Stimulated activated CD4-positive, alpha-beta T cell treated with anti-CD3 and anti-CD28 coated beads, TNF-alpha, amount 100 ng/mL, for 1 hour (primary cell): ENCODE measurements at regions not wholly inside any gene's neighbourhood (a gene's known extent, or its start where the extent isn't known, plus 50 kb on each side); places are given as distances from the start of the nearest gene placed in this dataset.

Experiments used
- DNase-seq, 3 donors: peaks; one replicate each; pipeline ENCODE4 v3.0.0-alpha.2; 2020; ENCODE audit warnings: low read depth in 3 of 3, low spot score in 1 of 3

DNA sequence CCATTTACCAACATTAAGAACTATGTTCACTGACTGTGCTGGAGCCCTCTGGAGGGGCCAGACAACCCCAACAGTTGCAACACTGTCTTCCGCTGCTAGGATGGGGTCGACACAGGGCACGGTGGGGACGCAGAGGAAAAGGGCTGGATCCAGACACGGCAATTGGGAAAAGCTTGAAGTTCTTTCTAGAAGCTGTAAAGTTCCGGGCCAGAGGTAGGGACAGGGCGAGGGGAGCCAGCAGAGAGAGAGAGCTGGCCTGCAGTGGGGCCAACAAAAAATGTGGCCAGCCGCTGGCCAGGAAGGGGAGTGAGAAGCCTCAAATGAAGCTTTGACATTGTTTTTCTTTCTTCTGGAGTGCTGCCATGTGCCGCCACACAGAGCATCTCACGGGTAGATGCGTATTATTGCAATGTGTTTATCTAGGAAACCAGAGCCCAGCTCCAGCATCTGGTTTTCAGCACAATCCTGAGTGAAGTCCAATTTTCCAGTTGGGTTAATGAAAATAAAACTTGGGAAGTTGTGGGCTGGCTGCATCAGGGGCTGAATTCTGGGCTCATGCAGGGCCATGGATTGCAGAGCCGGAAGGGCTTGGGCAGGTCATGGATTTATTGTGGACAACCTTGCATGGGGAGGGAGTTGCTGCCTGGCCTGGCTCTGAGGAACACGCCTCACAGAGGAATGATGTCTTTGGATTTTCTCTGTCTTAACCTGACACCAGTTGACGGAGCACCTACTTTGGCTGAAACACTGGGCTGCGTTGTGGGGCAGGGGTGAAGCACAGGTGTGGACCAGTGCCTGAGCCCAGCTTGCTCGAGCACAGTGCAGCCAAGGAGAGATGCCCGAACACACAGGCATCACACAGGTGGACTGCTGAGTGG lies 67.6 kb upstream of the AMPD3 start:
- DNase-seq = no peak

- DNase-seq = no peak
These were observed 67.0 kb upstream of the AMPD3 start for GRCh38 chr11:10388101-10388500.

DNA sequence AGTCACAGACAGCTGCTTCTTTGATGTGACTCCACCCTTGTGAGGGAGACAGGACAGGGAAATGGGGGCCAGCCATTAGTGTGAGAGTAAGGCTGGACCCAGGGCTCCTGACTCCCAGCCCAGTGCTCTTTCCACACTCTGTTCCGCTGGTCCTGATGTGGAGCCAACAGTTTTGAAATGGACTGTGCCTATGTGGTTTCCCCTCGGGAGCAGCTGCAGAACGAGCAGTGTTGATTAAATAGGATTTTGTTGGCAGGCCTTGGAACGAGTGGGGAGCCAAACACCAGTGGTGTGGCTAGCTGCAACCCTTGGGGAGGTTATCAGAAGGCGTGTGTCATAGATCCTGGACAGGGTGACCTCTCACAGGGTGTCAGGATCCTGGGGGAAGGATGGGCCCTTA lies 66.5 kb upstream of the AMPD3 start:
- no peak for DNase-seq

DNA sequence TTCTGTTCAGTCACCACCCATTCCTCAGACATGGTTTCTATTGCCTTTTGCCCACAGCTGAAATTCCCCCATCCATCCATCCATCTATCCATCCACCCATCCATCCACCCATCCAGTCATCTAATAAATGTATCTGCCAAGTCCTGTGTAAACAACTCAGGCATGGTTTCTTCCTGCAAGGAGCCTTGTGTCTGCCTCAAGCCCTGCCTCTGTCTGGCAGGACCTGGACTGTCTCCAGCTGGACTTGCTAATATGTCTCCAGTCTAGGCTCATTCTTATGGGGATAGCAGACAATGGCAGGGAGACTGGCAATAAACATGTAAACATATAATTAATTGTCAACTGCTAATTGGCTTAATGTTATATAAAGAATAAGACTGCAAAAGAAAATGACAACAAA lies 64.7 kb upstream of the AMPD3 start:
- DNase-seq = no peak

DNA sequence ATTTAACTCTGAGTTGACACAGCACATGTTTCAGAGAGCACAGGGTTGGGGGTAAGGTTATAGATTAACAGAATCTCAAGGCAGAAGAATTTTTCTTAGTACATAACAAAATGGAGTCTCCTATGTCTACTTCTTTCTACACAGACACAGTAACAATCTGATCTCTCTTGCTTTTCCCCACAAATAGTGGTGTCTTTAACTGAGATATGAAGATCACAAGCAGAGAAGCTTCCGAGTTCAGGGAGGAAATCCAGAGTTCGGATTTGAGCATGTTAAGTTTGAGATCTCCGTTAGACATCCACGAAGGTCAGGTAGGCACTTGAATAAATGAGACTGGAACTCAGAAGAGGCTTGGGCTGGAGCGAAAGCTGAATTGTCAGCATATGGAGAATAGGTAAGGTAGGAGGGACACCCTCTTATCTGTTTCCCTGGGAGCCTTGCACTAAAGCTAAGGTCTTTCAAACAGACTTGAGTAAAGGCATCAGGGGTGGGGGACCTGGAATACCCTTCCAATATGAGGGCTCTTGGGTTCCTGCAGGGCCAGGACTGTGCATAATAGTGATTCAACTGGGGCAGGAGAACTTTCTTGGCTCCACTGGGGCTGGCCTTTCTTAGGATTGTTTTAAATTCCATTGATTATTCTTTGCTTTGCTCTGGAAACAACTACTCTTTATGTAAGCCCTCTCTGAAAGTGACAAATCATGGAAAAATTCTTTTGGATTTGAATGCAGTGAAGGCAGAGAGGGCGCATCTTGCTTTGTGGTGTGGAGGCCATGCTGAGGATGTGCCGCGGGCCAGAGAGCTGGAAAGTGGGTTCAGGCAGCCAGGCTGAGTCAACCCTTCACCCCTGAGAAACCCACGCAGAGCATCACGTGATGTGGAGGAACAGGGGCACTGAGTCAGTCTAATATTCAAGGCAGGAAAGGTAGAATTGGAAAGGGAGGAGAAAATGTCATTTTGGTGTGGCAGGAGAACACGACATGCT lies 62.7 kb upstream of the AMPD3 start:
- DNase-seq = no peak

DNA sequence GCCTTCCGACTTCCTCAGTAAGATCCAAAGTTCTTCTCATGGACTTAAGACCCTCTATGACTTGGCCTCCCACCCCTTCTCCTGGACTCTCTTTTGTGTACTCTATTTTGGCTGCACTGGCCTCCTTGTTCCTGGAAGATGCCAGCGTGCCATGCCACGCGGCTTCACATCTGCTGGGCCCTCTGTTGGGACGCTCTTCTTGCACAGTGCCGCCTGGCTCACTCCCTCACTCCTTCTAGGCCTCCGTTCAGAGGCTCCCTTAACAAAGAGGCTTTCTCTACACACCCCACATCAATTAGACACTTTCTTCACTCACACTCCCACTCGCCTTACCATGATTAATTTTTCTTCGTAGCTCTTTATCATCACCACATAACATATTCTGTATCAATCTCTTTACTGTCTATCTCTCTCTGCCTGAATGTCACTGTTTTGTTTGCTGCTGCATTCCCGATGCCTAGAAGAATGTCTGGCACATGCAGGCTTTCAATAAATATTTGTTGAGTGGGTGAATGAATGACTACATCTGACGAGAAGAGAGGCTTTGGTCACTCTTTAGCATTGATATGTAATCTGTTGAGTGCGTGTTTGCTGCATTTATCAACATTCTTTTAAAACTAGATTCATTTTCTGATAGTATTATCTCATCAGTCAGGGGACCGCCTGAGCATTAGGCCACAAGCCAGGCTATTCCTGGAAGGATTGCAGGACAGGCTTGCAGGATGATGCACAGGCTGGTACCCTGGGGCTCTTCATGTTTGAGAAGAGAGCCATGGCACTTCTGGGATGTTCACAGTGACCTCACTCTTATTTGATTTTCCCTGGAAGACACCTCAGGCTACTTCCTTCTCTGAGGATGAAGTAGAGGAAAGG lies 60.6 kb upstream of the AMPD3 start:
- DNase-seq = no peak

- DNase-seq = no peak
These were observed 59.7 kb upstream of the AMPD3 start for GRCh38 chr11:10395166-10395897.

- no peak for DNase-seq
These were observed 58.3 kb upstream of the AMPD3 start for GRCh38 chr11:10396771-10397170.

- DNase-seq = no peak
These were observed 57.7 kb upstream of the AMPD3 start for GRCh38 chr11:10397226-10397987.

GRCh38 chr11:10398525-10398924 lies 56.5 kb upstream of the AMPD3 start:
- no peak for DNase-seq

DNA sequence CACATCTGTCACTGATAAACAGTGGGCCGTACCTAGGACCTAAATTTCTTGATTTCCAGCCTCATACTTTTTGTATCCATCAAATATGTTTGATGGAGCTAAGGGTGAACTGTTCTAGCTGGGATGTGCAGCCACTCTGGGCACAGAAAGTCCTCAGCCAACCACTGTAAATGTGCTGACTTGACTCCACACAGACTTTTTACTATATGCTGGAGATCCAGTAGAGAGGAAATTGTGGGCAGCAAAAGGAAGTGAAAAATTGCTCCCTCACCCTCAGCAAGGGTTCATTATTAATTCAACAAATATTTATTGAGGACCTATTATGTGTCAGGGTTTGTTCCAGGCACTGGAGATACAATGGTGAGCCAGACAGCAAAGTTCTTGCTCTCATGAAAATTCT lies 54.2 kb upstream of the AMPD3 start:
- DNase-seq = no peak

DNA sequence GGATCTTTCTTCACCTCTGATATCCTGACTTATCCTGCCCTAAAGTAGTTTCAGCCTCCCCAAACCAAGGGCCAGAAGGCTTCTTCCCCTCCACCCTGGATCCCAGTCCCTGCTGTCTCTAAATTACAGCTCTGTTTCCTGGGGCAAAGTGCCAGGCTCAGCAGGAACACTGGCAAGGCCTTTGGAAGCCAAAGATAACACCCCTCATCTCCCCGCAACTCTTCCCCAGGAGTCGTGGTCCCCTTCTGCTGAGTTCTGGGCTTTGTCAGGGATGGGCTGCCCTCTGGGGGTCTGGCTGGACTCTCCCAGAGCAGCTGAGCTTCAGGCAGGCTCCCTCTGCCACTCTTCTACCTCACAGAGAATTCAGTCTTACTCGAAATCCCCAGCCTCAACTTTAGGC lies 53.8 kb upstream of the AMPD3 start:
- no peak for DNase-seq

DNA sequence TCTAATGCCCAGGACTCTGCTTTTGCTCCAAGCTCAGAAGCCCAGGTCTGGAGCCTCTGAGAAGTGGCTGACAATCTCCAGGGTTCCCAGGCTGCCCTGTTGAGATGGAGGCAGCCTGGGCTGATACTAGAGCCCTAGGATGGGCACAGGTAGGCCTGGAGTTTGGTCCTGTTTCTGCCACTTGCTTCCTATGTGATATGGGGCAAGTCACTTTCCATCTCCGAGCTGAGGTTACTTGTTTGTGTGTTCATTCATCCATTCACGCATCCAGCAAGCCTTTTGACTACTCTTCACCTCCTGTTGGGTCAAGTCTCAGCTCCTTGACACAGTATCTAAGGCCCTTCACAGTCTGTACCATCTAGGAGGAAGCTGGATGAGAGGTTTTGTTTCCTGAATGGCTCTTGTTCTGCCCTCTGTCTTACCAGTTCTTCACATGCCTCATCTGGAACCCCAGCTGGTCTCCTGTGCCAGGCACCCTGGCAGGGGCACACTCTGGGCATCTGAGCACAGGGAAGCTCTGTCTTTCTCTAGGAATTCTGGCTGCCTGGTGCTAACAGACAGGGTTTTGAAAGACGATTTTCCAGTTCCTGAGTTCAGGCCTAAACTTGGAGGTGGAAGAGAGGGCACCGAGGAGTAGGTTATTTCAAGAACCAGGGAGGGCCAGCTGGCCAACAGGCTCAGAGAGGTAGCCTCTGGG lies 53.2 kb upstream of the AMPD3 start:
- DNase-seq = no peak
